ENCODE measurements at regions not wholly inside any gene's neighbourhood (a gene's known extent, or its start where the extent isn't known, plus 50 kb on each side); places are given as distances from the start of the nearest gene placed in this dataset.
"Not testable (repeated sequence)": the region's sequence is repeated elsewhere in the genome, so short reads cannot be mapped to it uniquely, and the experiment has no call there.

DNA sequence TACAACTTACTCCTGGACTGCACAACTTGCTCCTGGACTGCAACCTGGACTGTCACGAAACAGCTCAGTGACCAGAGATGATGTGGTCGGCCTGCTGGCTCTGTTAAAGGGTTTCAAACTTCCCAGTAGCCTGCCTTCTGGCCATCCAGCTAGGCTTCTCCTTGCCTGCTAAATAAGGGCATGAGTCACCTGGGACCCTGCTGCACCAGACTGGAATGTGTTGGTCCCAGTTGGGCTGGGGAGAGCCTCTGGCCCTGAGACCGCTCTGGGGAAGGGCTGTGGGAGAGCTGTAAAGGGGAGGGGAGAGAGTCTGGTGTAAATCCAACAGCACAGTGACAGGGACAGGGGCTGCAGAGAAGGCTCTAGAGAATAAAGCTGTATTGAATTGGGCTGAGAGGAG is 165.8 kb downstream of the VSIG4 start:
- ATAC-seq = no peak
- ChIA-PET CTCF (no interaction called here), POLR2A (no interaction called here)
- Mint-ChIP-seq H3K27me3 (no peaks in the 10 kb centered on the region), H3K4me1 (ENCODE audit: low read depth) (peaks cover 20% of the 10 kb centered on the region), H3K4me3 (no peak overlapping the region), H3K36me3 (ENCODE audit: low read depth) (no peaks in the 10 kb centered on the region), H3K9me3 (peaks cover 2% of the 10 kb centered on the region), H3K27ac (no peak overlapping the region)
- DNase-seq = no peak
- intact Hi-C loops (cut with micrococcal nuclease) = no loop called here
- TF ChIP-seq, protein P1, sequence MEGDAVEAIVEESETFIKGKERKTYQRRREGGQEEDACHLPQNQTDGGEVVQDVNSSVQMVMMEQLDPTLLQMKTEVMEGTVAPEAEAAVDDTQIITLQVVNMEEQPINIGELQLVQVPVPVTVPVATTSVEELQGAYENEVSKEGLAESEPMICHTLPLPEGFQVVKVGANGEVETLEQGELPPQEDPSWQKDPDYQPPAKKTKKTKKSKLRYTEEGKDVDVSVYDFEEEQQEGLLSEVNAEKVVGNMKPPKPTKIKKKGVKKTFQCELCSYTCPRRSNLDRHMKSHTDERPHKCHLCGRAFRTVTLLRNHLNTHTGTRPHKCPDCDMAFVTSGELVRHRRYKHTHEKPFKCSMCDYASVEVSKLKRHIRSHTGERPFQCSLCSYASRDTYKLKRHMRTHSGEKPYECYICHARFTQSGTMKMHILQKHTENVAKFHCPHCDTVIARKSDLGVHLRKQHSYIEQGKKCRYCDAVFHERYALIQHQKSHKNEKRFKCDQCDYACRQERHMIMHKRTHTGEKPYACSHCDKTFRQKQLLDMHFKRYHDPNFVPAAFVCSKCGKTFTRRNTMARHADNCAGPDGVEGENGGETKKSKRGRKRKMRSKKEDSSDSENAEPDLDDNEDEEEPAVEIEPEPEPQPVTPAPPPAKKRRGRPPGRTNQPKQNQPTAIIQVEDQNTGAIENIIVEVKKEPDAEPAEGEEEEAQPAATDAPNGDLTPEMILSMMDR (IDR thresholded peaks at IDR 0.05) = no peak

GRCh38 chrX:65873385-65873784 is 166.5 kb downstream of the VSIG4 start:
- H3K4me1 Mint-ChIP-seq (ENCODE audit: low read depth) = peaks cover 18% of the 10 kb centered on the region
- intact Hi-C loops (cut with micrococcal nuclease) = no loop called here
- no peak for DNase-seq
- H3K36me3 Mint-ChIP-seq (ENCODE audit: low read depth) = no peaks in the 10 kb centered on the region
- ChIA-PET CTCF (no interaction called here), POLR2A (no interaction called here)
- H3K9me3 Mint-ChIP-seq = peaks cover 2% of the 10 kb centered on the region
- H3K27ac Mint-ChIP-seq = no peak overlapping the region
- no peak overlapping the region for H3K4me3 Mint-ChIP-seq
- ATAC-seq = no peak
- no peaks in the 10 kb centered on the region for H3K27me3 Mint-ChIP-seq
- TF ChIP-seq, protein P1 (IDR thresholded peaks at IDR 0.05) = no peak

DNA sequence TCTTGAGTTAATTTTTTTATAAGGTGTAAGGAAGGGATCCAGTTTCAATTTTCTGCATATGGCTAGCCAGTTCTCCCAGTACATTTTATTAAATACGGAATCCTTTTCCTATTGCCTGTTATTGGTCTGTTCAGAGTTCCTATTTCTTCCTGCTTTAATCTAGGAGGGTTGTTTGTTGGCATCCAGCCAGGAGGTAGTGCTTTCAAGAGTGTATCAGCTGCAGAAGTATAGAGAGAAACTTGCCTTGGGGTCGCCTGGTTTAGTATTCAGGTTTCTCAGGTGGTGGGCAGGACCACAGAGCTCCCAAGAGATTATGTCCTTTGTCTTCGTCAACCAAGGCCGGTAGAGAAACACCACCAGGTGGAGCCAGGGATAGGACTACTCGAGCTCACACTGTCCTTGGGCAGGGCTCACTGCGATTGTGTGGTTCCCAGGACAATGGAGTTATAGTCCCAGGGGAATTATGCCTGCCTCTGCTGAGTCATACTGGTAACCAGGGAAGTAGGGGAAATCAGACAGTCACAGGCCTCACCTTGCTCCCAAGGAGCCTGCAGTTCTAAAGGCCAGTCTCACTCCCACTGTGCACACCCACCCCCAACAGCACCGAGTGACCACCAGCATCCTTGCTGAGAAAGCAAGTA is 168.1 kb downstream of the VSIG4 start:
- no peak for ATAC-seq
- H3K27ac Mint-ChIP-seq = no peak overlapping the region
- intact Hi-C loops (cut with micrococcal nuclease) = no loop called here
- H3K36me3 Mint-ChIP-seq (ENCODE audit: low read depth) = no peaks in the 10 kb centered on the region
- TF ChIP-seq, protein P1 (IDR thresholded peaks at IDR 0.05) = no peak
- peaks cover 2% of the 10 kb centered on the region for H3K9me3 Mint-ChIP-seq
- no peak overlapping the region for H3K4me3 Mint-ChIP-seq
- H3K27me3 Mint-ChIP-seq = no peaks in the 10 kb centered on the region
- ChIA-PET CTCF (no interaction called here), POLR2A (no interaction called here)
- peak; percentile 22 for DNase-seq
- H3K4me1 Mint-ChIP-seq (ENCODE audit: low read depth) = peaks cover 10% of the 10 kb centered on the region

GRCh38 chrX:65870544-65870943 is 169.3 kb downstream of the VSIG4 start:
- H3K9me3 Mint-ChIP-seq; H3K36me3 Mint-ChIP-seq (ENCODE audit: low read depth); H3K27me3 Mint-ChIP-seq; POLR2A ChIA-PET; intact Hi-C loops (cut with micrococcal nuclease); H3K27ac Mint-ChIP-seq; CTCF ChIA-PET; ATAC-seq; H3K4me3 Mint-ChIP-seq; DNase-seq: not testable (repeated sequence)
- H3K4me1 Mint-ChIP-seq (ENCODE audit: low read depth) = peaks cover 21% of the 10 kb centered on the region

DNA sequence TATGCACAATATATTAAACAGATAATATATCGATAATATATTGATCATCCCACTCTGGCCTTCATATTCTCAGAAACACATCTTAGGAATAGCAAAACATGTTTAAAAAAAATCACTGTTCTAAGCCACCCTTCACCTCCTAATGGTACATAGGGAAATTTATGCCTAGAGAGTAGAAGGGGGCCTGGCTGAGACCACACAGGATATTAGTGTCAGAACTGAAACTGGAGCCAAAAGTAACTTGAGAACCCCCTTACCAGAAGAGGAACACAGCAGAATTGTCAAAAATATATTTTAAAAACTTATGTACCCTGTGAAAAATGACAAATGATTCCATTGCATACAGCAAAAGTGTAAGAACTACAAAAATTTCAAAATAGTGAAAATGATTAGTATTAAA is 173.1 kb downstream of the VSIG4 start:
- Mint-ChIP-seq H3K27ac (peak overlapping the region; percentile 20), H3K4me1 (ENCODE audit: low read depth) (peaks cover 27% of the 10 kb centered on the region), H3K36me3 (ENCODE audit: low read depth) (no peaks in the 10 kb centered on the region), H3K4me3 (no peak overlapping the region), H3K9me3 (no peaks in the 10 kb centered on the region), H3K27me3 (no peaks in the 10 kb centered on the region)
- TF ChIP-seq, protein P1 (IDR thresholded peaks at IDR 0.05) = no peak
- ATAC-seq (no peak), DNase-seq (no peak)
- intact Hi-C loops (cut with micrococcal nuclease) = no loop called here
- CTCF ChIA-PET = no interaction called here
- POLR2A ChIA-PET = no interaction called here

DNA sequence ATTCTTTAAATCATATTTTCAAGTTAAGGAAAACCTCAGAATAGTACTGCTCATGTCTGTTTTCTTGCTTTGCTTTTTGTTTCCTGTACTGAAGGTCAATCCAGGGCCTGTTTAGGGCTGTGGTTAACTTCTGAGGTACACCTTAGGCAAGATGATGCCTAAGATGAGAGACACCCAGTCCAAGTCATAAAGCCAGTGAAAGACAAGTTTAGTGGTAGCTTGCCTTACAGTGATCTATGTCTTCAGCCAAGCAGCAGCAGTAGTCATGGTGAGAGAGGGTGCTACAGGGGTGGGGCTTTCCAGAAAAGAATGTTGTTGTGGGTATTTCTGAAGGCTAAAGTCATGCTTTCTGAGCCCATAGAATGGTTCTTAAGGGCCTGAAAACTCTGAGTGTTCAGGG is 173.7 kb downstream of the VSIG4 start:
- ChIA-PET CTCF (no interaction called here), POLR2A (no interaction called here)
- TF ChIP-seq, protein P1 (IDR thresholded peaks at IDR 0.05) = no peak
- Mint-ChIP-seq H3K27ac (no peak overlapping the region), H3K36me3 (ENCODE audit: low read depth) (no peaks in the 10 kb centered on the region), H3K4me3 (no peak overlapping the region), H3K27me3 (no peaks in the 10 kb centered on the region), H3K4me1 (ENCODE audit: low read depth) (peaks cover 30% of the 10 kb centered on the region), H3K9me3 (no peaks in the 10 kb centered on the region)
- peak; percentile 49 for DNase-seq
- ATAC-seq = peak; percentile 95
- intact Hi-C loops (cut with micrococcal nuclease) = no loop called here

Data from activated CD8-positive, alpha-beta T cell treated with anti-CD3 and anti-CD28 coated beads for 36 hours (primary cell).